ENCODE measurements at regions not wholly inside any gene's neighbourhood (a gene's known extent, or its start where the extent isn't known, plus 50 kb on each side); places are given as distances from the start of the nearest gene placed in this dataset.

GRCh38 chr4:138450546-138451275 is 208.6 kb upstream of the SLC7A11 start:
- H2BK120ac ChIP-seq (ENCODE audit: low read depth, low read length): no peak overlapping the region
- no CpG with 5 or more reads among the region's 3 CpGs for WGBS, 2 donors (ENCODE audit: extremely low coverage in 2 of 2, insufficient read length in 2 of 2, insufficient replicate concordance in 1 of 2)
- H3K18ac ChIP-seq (ENCODE audit: low read length): no peak overlapping the region
- no peaks in the 10 kb centered on the region for H3K4me1 ChIP-seq (ENCODE audit: control insufficient read depth in 2 of 2, insufficient read depth in 1 of 2, low read depth in 1 of 2, low read length in 2 of 2)
- H3K23ac ChIP-seq (ENCODE audit: low read depth, low read length, poor library complexity): no peak overlapping the region
- no peaks in the 10 kb centered on the region for H3K27me3 ChIP-seq (ENCODE audit: control insufficient read depth in 3 of 3, insufficient read depth in 3 of 3, low read depth in 1 of 3, low read length in 3 of 3)
- H3K36me3 ChIP-seq (replicated peaks in 1 of 2; ENCODE audit: control insufficient read depth in 2 of 2, insufficient read depth in 2 of 2, low read length in 2 of 2): no peaks in the 10 kb centered on the region
- H2BK15ac ChIP-seq (ENCODE audit: low read length): no peak overlapping the region
- H2BK12ac ChIP-seq (ENCODE audit: low read length): no peak overlapping the region
- no peak overlapping the region for H3K27ac ChIP-seq (replicated peaks; ENCODE audit: low read length)
- H2AFZ ChIP-seq (ENCODE audit: low read length): no peak overlapping the region
- no peak overlapping the region for H3K4me3 ChIP-seq (ENCODE audit: low read length in 2 of 2)
- no peak overlapping the region for H3K9ac ChIP-seq (ENCODE audit: low read depth, low read length, poor library complexity)
- no peak overlapping the region for H2BK5ac ChIP-seq (ENCODE audit: low read length)
- H3K4ac ChIP-seq (ENCODE audit: low read length): no peak overlapping the region
- H4K91ac ChIP-seq (ENCODE audit: low read depth, low read length, poor library complexity): no peak overlapping the region
- DNase-seq (ENCODE audit: low spot score): no peak
- H2AK5ac ChIP-seq (ENCODE audit: low read depth, low read length): no peak overlapping the region
- no peaks in the 10 kb centered on the region for H3K79me1 ChIP-seq (ENCODE audit: low read depth, low read length)
- H3K4me2 ChIP-seq (ENCODE audit: insufficient read depth, low read length, poor library complexity, severe bottlenecking): no peak overlapping the region
- no peak overlapping the region for H4K8ac ChIP-seq (ENCODE audit: low read depth, low read length)
- H3K14ac ChIP-seq (ENCODE audit: low read length): no peak overlapping the region
- H3K9me3 ChIP-seq (replicated peaks in 1 of 2; ENCODE audit: control insufficient read depth in 2 of 2, insufficient read depth in 1 of 2, low read depth in 1 of 2, low read length in 2 of 2): no peaks in the 10 kb centered on the region

GRCh38 chr4:138449938-138450337 is 207.8 kb upstream of the SLC7A11 start:
- DNase-seq (ENCODE audit: low spot score): no peak
- Histone ChIP-seq H3K18ac (ENCODE audit: low read length) (no peak overlapping the region), H2BK120ac (ENCODE audit: low read depth, low read length) (no peak overlapping the region), H2AK5ac (ENCODE audit: low read depth, low read length) (no peak overlapping the region), H3K79me1 (ENCODE audit: low read depth, low read length) (no peaks in the 10 kb centered on the region), H3K9ac (ENCODE audit: low read depth, low read length, poor library complexity) (no peak overlapping the region), H2BK5ac (ENCODE audit: low read length) (no peak overlapping the region), H2BK15ac (ENCODE audit: low read length) (no peak overlapping the region), H3K4me2 (ENCODE audit: insufficient read depth, low read length, poor library complexity, severe bottlenecking) (no peak overlapping the region), H3K4ac (ENCODE audit: low read length) (no peak overlapping the region), H4K8ac (ENCODE audit: low read depth, low read length) (no peak overlapping the region), H3K23ac (ENCODE audit: low read depth, low read length, poor library complexity) (no peak overlapping the region), H3K27me3 (ENCODE audit: control insufficient read depth in 3 of 3, insufficient read depth in 3 of 3, low read depth in 1 of 3, low read length in 3 of 3) (no peaks in the 10 kb centered on the region), H3K27ac (replicated peaks; ENCODE audit: low read length) (no peak overlapping the region), H3K14ac (ENCODE audit: low read length) (no peak overlapping the region), H3K9me3 (replicated peaks in 1 of 2; ENCODE audit: control insufficient read depth in 2 of 2, insufficient read depth in 1 of 2, low read depth in 1 of 2, low read length in 2 of 2) (no peaks in the 10 kb centered on the region), H3K4me1 (ENCODE audit: control insufficient read depth in 2 of 2, insufficient read depth in 1 of 2, low read depth in 1 of 2, low read length in 2 of 2) (no peaks in the 10 kb centered on the region), H3K4me3 (ENCODE audit: low read length in 2 of 2) (no peak overlapping the region), H2AFZ (ENCODE audit: low read length) (no peak overlapping the region), H3K36me3 (replicated peaks in 1 of 2; ENCODE audit: control insufficient read depth in 2 of 2, insufficient read depth in 2 of 2, low read length in 2 of 2) (no peaks in the 10 kb centered on the region), H2BK12ac (ENCODE audit: low read length) (no peak overlapping the region), H4K91ac (ENCODE audit: low read depth, low read length, poor library complexity) (no peak overlapping the region)
- no CpG with 5 or more reads among the region's 3 CpGs for WGBS, 2 donors (ENCODE audit: extremely low coverage in 2 of 2, insufficient read length in 2 of 2, insufficient replicate concordance in 1 of 2)

- Histone ChIP-seq H3K79me1 (ENCODE audit: low read depth, low read length) (no peaks in the 10 kb centered on the region), H2BK12ac (ENCODE audit: low read length) (no peak overlapping the region), H2BK5ac (ENCODE audit: low read length) (no peak overlapping the region), H3K4me3 (ENCODE audit: low read length in 2 of 2) (no peak overlapping the region), H3K9me3 (replicated peaks in 1 of 2; ENCODE audit: control insufficient read depth in 2 of 2, insufficient read depth in 1 of 2, low read depth in 1 of 2, low read length in 2 of 2) (peaks cover 0 to 2% of the 10 kb centered on the region in 2 donors), H3K4ac (ENCODE audit: low read length) (no peak overlapping the region), H3K27ac (replicated peaks; ENCODE audit: low read length) (no peak overlapping the region), H4K91ac (ENCODE audit: low read depth, low read length, poor library complexity) (no peak overlapping the region), H2AFZ (ENCODE audit: low read length) (no peak overlapping the region), H3K14ac (ENCODE audit: low read length) (no peak overlapping the region), H3K18ac (ENCODE audit: low read length) (no peak overlapping the region), H4K8ac (ENCODE audit: low read depth, low read length) (no peak overlapping the region), H2BK15ac (ENCODE audit: low read length) (no peak overlapping the region), H3K4me2 (ENCODE audit: insufficient read depth, low read length, poor library complexity, severe bottlenecking) (no peak overlapping the region), H3K27me3 (ENCODE audit: control insufficient read depth in 3 of 3, insufficient read depth in 3 of 3, low read depth in 1 of 3, low read length in 3 of 3) (no peaks in the 10 kb centered on the region), H3K4me1 (ENCODE audit: control insufficient read depth in 2 of 2, insufficient read depth in 1 of 2, low read depth in 1 of 2, low read length in 2 of 2) (no peaks in the 10 kb centered on the region), H3K9ac (ENCODE audit: low read depth, low read length, poor library complexity) (no peak overlapping the region), H2AK5ac (ENCODE audit: low read depth, low read length) (no peak overlapping the region), H3K23ac (ENCODE audit: low read depth, low read length, poor library complexity) (no peak overlapping the region), H2BK120ac (ENCODE audit: low read depth, low read length) (no peak overlapping the region), H3K36me3 (replicated peaks in 1 of 2; ENCODE audit: control insufficient read depth in 2 of 2, insufficient read depth in 2 of 2, low read length in 2 of 2) (no peaks in the 10 kb centered on the region)
- no peak for DNase-seq (ENCODE audit: low spot score)
- no CpG with 5 or more reads among the region's 1 CpG for WGBS, 2 donors (ENCODE audit: extremely low coverage in 2 of 2, insufficient read length in 2 of 2, insufficient replicate concordance in 1 of 2)
Measured at GRCh38 chr4:138448169-138448568, 206.0 kb upstream of the SLC7A11 start.

GRCh38 chr4:138446456-138446855 is 204.3 kb upstream of the SLC7A11 start:
- Histone ChIP-seq H2AFZ (ENCODE audit: low read length) (no peak overlapping the region), H4K8ac (ENCODE audit: low read depth, low read length) (no peak overlapping the region), H3K14ac (ENCODE audit: low read length) (no peak overlapping the region), H4K91ac (ENCODE audit: low read depth, low read length, poor library complexity) (no peak overlapping the region), H3K4me3 (ENCODE audit: low read length in 2 of 2) (no peak overlapping the region), H3K4ac (ENCODE audit: low read length) (no peak overlapping the region), H2BK5ac (ENCODE audit: low read length) (no peak overlapping the region), H3K36me3 (replicated peaks in 1 of 2; ENCODE audit: control insufficient read depth in 2 of 2, insufficient read depth in 2 of 2, low read length in 2 of 2) (no peaks in the 10 kb centered on the region), H3K27me3 (ENCODE audit: control insufficient read depth in 3 of 3, insufficient read depth in 3 of 3, low read depth in 1 of 3, low read length in 3 of 3) (no peaks in the 10 kb centered on the region), H3K79me1 (ENCODE audit: low read depth, low read length) (no peaks in the 10 kb centered on the region), H2BK15ac (ENCODE audit: low read length) (no peak overlapping the region), H3K23ac (ENCODE audit: low read depth, low read length, poor library complexity) (no peak overlapping the region), H3K4me2 (ENCODE audit: insufficient read depth, low read length, poor library complexity, severe bottlenecking) (no peak overlapping the region), H3K9ac (ENCODE audit: low read depth, low read length, poor library complexity) (no peak overlapping the region), H2BK12ac (ENCODE audit: low read length) (no peak overlapping the region), H3K9me3 (replicated peaks in 1 of 2; ENCODE audit: control insufficient read depth in 2 of 2, insufficient read depth in 1 of 2, low read depth in 1 of 2, low read length in 2 of 2) (peaks cover 0 to 2% of the 10 kb centered on the region in 2 donors), H2AK5ac (ENCODE audit: low read depth, low read length) (no peak overlapping the region), H3K27ac (replicated peaks; ENCODE audit: low read length) (no peak overlapping the region), H2BK120ac (ENCODE audit: low read depth, low read length) (no peak overlapping the region), H3K18ac (ENCODE audit: low read length) (no peak overlapping the region), H3K4me1 (ENCODE audit: control insufficient read depth in 2 of 2, insufficient read depth in 1 of 2, low read depth in 1 of 2, low read length in 2 of 2) (no peaks in the 10 kb centered on the region)
- no peak for DNase-seq (ENCODE audit: low spot score)
- WGBS, 2 donors (ENCODE audit: extremely low coverage in 2 of 2, insufficient read length in 2 of 2, insufficient replicate concordance in 1 of 2): no CpG with 5 or more reads among the region's 5 CpGs

Measured in neuronal stem cell (in vitro differentiated cells).